IMR-90 (cell line): ENCODE measurements at regions not wholly inside any gene's neighbourhood (a gene's known extent, or its start where the extent isn't known, plus 50 kb on each side); places are given as distances from the start of the nearest gene placed in this dataset.

Experiments used
- ATAC-seq: fragments of 200-7000 bp; cut with Tn5 transposase; 2 replicates; pipeline ENCODE4 v1.9.1; 2020; ENCODE audit warnings: low read depth, mild to moderate bottlenecking, moderate library complexity
- BruUV-seq: library from RNA; stranded (reverse); fragments of 400-500 nt; replicated peaks from 2 replicates; lab custom pipeline; 2021; lab: Mats Ljungman, UMichigan
- CTCF ChIA-PET: fragments of 300-600 bp; formaldehyde crosslinking; extraction: SDS; loops from one replicate; lab custom pipeline; 2021; ENCODE audit warnings: antibody characterized with exemption; lab: Yijun Ruan, JAX
- POLR2A ChIA-PET: fragments of 300-600 bp; sonication (Branson Sonifier 250); formaldehyde crosslinking; loops from one replicate; lab custom pipeline; 2022; ENCODE audit warnings: antibody characterized with exemption; ENCODE audit not compliant: unreplicated experiment; lab: Charles Lee
- DNase-seq: peaks from one replicate; pipeline ENCODE4 v3.0.0; 2013
- H2AFZ ChIP-seq: replicated peaks from 2 replicates; pipeline ENCODE3; 2013; ENCODE audit warnings: low read length, mild to moderate bottlenecking; ENCODE audit not compliant: poor library complexity
- H2AK5ac ChIP-seq: 2 replicates; pipeline ENCODE4 v1.6.1; 2013; ENCODE audit warnings: low read depth, low read length, inconsistent platforms
- H2AK9ac ChIP-seq: replicated peaks from 2 replicates; pipeline ENCODE3; 2013; ENCODE audit warnings: mild to moderate bottlenecking, low read depth, low read length, moderate library complexity; ENCODE audit not compliant: poor library complexity
- H2BK120ac ChIP-seq: 2 replicates; pipeline ENCODE4 v1.6.1; 2013; ENCODE audit warnings: low read depth, low read length, inconsistent platforms
- H2BK15ac ChIP-seq: 3 replicates; pipeline ENCODE4 v1.6.1; 2013; ENCODE audit warnings: low read depth, low read length, inconsistent platforms
- H2BK20ac ChIP-seq: 2 replicates; pipeline ENCODE4 v1.6.1; 2013; ENCODE audit warnings: low read depth, mild to moderate bottlenecking, inconsistent platforms, low read length, moderate library complexity
- H2BK5ac ChIP-seq: 2 replicates; pipeline ENCODE4 v1.6.1; 2013; ENCODE audit warnings: mild to moderate bottlenecking, low read depth, low read length, inconsistent platforms; ENCODE audit not compliant: poor library complexity, severe bottlenecking
- H3K14ac ChIP-seq: replicated peaks from 2 replicates; pipeline ENCODE4 v1.6.1; 2013; ENCODE audit warnings: low read depth, low read length, inconsistent platforms
- H3K18ac ChIP-seq: 2 replicates; pipeline ENCODE4 v1.6.1; 2013; ENCODE audit warnings: low read depth, low read length, control low read depth
- H3K23ac ChIP-seq: 2 replicates; pipeline ENCODE4 v1.6.1; 2013; ENCODE audit warnings: low read depth, low read length, inconsistent platforms
- H3K27ac ChIP-seq: 2 replicates; pipeline ENCODE4 v1.5.1; 2013; ENCODE audit warnings: mild to moderate bottlenecking, control low read depth, low read length; ENCODE audit not compliant: insufficient read depth
- H3K27me3 ChIP-seq: 2 replicates; pipeline ENCODE4 v1.6.1; 2013; ENCODE audit warnings: low read length; ENCODE audit not compliant: control insufficient read depth, insufficient read depth
- H3K36me3 ChIP-seq: 2 replicates; pipeline ENCODE4 v1.6.1; 2013; ENCODE audit warnings: low read length, mixed read lengths; ENCODE audit not compliant: control insufficient read depth, insufficient read depth
- H3K4ac ChIP-seq: 2 replicates; pipeline ENCODE4 v1.6.1; 2013; ENCODE audit warnings: low read depth, low read length, inconsistent platforms
- H3K4me1 ChIP-seq: 2 replicates; pipeline ENCODE4 v1.6.1; 2013; ENCODE audit warnings: low read length, mixed read lengths; ENCODE audit not compliant: control insufficient read depth, insufficient read depth
- H3K4me2 ChIP-seq: 2 replicates; pipeline ENCODE4 v1.6.1; 2013; ENCODE audit warnings: low read depth, mild to moderate bottlenecking, control low read depth, low read length, moderate library complexity
- H3K4me3 ChIP-seq: 2 replicates; pipeline ENCODE4 v1.5.1; 2013; ENCODE audit warnings: low read depth, mild to moderate bottlenecking, control low read depth, low read length, moderate library complexity; ENCODE audit not compliant: insufficient read depth
- H3K56ac ChIP-seq: 2 replicates; pipeline ENCODE4 v1.6.1; 2013; ENCODE audit warnings: low read length, inconsistent platforms; ENCODE audit not compliant: insufficient read depth; ENCODE audit errors: extremely low read depth
- H3K79me1 ChIP-seq, 2 experiments: 2 replicates each; pipeline ENCODE4 v1.6.1; 2013; ENCODE audit warnings: low read length in 2 of 2, inconsistent platforms in 1 of 2, low read depth in 1 of 2
- H3K9ac ChIP-seq: 2 replicates; pipeline ENCODE4 v1.6.1; 2013; ENCODE audit warnings: low read depth, low read length, control low read depth
- H3K9me1 ChIP-seq: 2 replicates; pipeline ENCODE4 v1.6.1; 2013; ENCODE audit warnings: low read length, inconsistent platforms; ENCODE audit not compliant: insufficient read depth
- H3K9me3 ChIP-seq: 2 replicates; pipeline ENCODE4 v1.6.1; 2013; ENCODE audit warnings: low read length; ENCODE audit not compliant: control insufficient read depth, insufficient read depth
- H4K20me1 ChIP-seq: 2 replicates; pipeline ENCODE4 v1.6.1; 2013; ENCODE audit warnings: low read length, inconsistent platforms; ENCODE audit not compliant: insufficient read depth
- H4K5ac ChIP-seq: 2 replicates; pipeline ENCODE4 v1.6.1; 2013; ENCODE audit warnings: mild to moderate bottlenecking, low read depth, low read length, control low read depth
- H4K8ac ChIP-seq, 2 experiments: 2 replicates each; pipeline ENCODE4 v1.6.1; 2013; ENCODE audit warnings: low read depth in 2 of 2, low read length in 2 of 2, control low read depth in 1 of 2, inconsistent platforms in 1 of 2
- H4K91ac ChIP-seq: 2 replicates; pipeline ENCODE4 v1.6.1; 2013; ENCODE audit warnings: low read depth, low read length, inconsistent platforms; ENCODE audit not compliant: insufficient read depth
- BHLHE40 ChIP-seq: fragments of 150-350 bp; IDR thresholded peaks from 2 replicates; pipeline ENCODE4 v1.6.1; 2016; ENCODE audit warnings: mild to moderate bottlenecking, low read depth, low read length
- CEBPB ChIP-seq: IDR thresholded peaks from 2 replicates; pipeline ENCODE4 v1.6.1; 2012; ENCODE audit warnings: low read depth, low read length, improper control_type of control experiment
- FOS ChIP-seq: fragments of 150-350 bp; IDR thresholded peaks from 2 replicates; pipeline ENCODE4 v1.6.1; 2016; ENCODE audit warnings: low read depth, low read length
- MAFK ChIP-seq: IDR thresholded peaks from 2 replicates; pipeline ENCODE4 v1.6.1; 2012; ENCODE audit warnings: low read depth, low read length, improper control_type of control experiment
- MXI1 ChIP-seq: IDR thresholded peaks from 2 replicates; pipeline ENCODE4 v1.6.1; 2012; ENCODE audit warnings: low read depth, mild to moderate bottlenecking, low read length, moderate library complexity, borderline replicate concordance
- POLR2A ChIP-seq: IDR thresholded peaks from 2 replicates; pipeline ENCODE4 v1.6.1; 2012; ENCODE audit warnings: mild to moderate bottlenecking, low read depth, low read length
- RCOR1 ChIP-seq: IDR thresholded peaks from 2 replicates; pipeline ENCODE4 v1.6.1; 2012; ENCODE audit warnings: mild to moderate bottlenecking, low read length, improper control_type of control experiment; ENCODE audit not compliant: insufficient replicate concordance
- WGBS, 2 experiments: methylation state at CpG; one replicate each; pipeline versions ENCODE4 v1.1.5 to v1.1.7; 2013; ENCODE audit warnings: missing lambda C conversion rate in 2 of 2; ENCODE audit not compliant: insufficient read length in 1 of 2; ENCODE audit errors: extremely low coverage in 2 of 2; 5-methylcytosine and 5-hydroxymethylcytosine counted together
- dilution Hi-C: fragments of 300-500 bp; cut with HindIII; formaldehyde crosslinking; loops from one replicate; pipeline ENCODE4 v1.14.3; 2018; ENCODE audit warnings: low sequenced_read_pairs; ENCODE audit not compliant: unreplicated experiment
- in situ Hi-C: fragments of 300-500 bp; cut with MboI; formaldehyde crosslinking; loops from 3 replicates; pipeline ENCODE4 v1.14.3; 2019; ENCODE audit warnings: low sequenced_read_pairs, inconsistent platforms, mixed read lengths
- intact Hi-C: fragments of 100-400 bp; cut with micrococcal nuclease; formaldehyde crosslinking; loops from 2 replicates; pipeline ENCODE4 v1.10.0; 2022

GRCh38 chr16:64409783-64410210 lies 712.1 kb downstream of the CDH11 start:
- H3K18ac ChIP-seq, result no peak overlapping the region
- H2AK9ac ChIP-seq, result no peak overlapping the region
- no peaks in the 10 kb centered on the region for H3K4me1 ChIP-seq
- no peak for ATAC-seq
- dilution Hi-C loops (no loop called here), intact Hi-C loops (no loop called here), in situ Hi-C loops (no loop called here)
- no peak for DNase-seq
- no peaks in the 10 kb centered on the region for H4K20me1 ChIP-seq
- no peaks in the 10 kb centered on the region for H3K9me1 ChIP-seq
- H3K14ac ChIP-seq, result no peak overlapping the region
- peaks cover 2% of the 10 kb centered on the region; the same call in 1 of the 2 replicates for H3K27me3 ChIP-seq
- H3K27ac ChIP-seq, result no peak overlapping the region
- no peak overlapping the region for H2AK5ac ChIP-seq
- H4K8ac ChIP-seq, result no peak overlapping the region
- no peak overlapping the region for H3K56ac ChIP-seq
- no peaks in the 10 kb centered on the region for H3K9me3 ChIP-seq
- H2BK20ac ChIP-seq, result no peak overlapping the region
- H3K9ac ChIP-seq, result no peak overlapping the region
- no peak overlapping the region for H4K5ac ChIP-seq
- POLR2A ChIA-PET, result no interaction called here
- no peak overlapping the region for H2BK120ac ChIP-seq
- H3K4me3 ChIP-seq, result no peak overlapping the region
- H3K36me3 ChIP-seq, result no peaks in the 10 kb centered on the region
- TF ChIP-seq BHLHE40, result no peak
- TF ChIP-seq FOS, result no peak
- no peak for TF ChIP-seq MAFK
- TF ChIP-seq MXI1, result no peak
- no peak for TF ChIP-seq RCOR1
- no peak for TF ChIP-seq POLR2A
- peak; percentile 44 for TF ChIP-seq CEBPB
- no peak overlapping the region for H3K4ac ChIP-seq
- H3K4me2 ChIP-seq, result no peak overlapping the region
- H4K91ac ChIP-seq, result no peak overlapping the region
- WGBS, 2 experiments, result no CpG with 5 or more reads among the region's 4 CpGs
- H2AFZ ChIP-seq, result no peak overlapping the region
- CTCF ChIA-PET, result no interaction called here
- H2BK15ac ChIP-seq, result no peak overlapping the region
- no TSS peak for BruUV-seq
- H3K79me1 ChIP-seq, result no peaks in the 10 kb centered on the region
- no peak overlapping the region for H3K23ac ChIP-seq
- H2BK5ac ChIP-seq, result no peak overlapping the region
